ENCODE measurements at regions not wholly inside any gene's neighbourhood (a gene's known extent, or its start where the extent isn't known, plus 50 kb on each side); places are given as distances from the start of the nearest gene placed in this dataset.

DNA sequence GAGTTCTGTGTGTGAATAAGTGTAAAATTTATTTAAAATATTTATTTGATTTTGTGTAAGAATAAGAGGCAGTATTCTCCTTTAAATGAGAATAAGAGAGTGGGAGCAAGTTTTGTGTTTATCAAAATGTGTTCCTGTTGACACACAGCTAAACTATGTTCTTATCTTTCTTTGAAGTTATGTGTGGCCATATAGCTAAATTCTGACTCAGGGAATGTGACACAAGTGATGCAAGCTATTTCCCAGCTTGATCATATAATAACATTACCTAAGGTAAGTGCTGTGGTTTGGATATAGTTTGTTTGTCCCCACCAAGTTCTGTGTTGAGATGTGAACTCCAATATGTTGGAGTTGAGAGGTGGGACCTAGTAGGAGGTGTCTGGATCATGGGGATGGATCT is 740.0 kb upstream of the IGFBP7 start:
- no peak for ATAC-seq
- Histone ChIP-seq H3K4me1 (ENCODE audit: insufficient read depth) (no peaks in the 10 kb centered on the region), H3K79me2 (replicated peaks; ENCODE audit: insufficient read depth) (no peaks in the 10 kb centered on the region), H3K27ac (ENCODE audit: low read depth) (no peak overlapping the region), H3K36me3 (ENCODE audit: insufficient read depth) (no peaks in the 10 kb centered on the region), H3K4me2 (no peak overlapping the region), H4K20me1 (replicated peaks; ENCODE audit: insufficient read depth) (no peaks in the 10 kb centered on the region), H2AFZ (no peak overlapping the region), H3F3A (replicated peaks; ENCODE audit: low read depth) (no peaks in the 10 kb centered on the region), H3K27me3 (ENCODE audit: insufficient read depth) (no peaks in the 10 kb centered on the region), H3K4me3 (no peak overlapping the region), H3K9me2 (ENCODE audit: insufficient read depth) (0 out of 2 replicates have a peak, but pooled peaks cover 13% of the 10 kb centered on the region)
- DNase-seq (ENCODE audit: low spot score): no peak
- TF ChIP-seq CTCF (conservative IDR thresholded peaks at IDR 0.05; ENCODE audit: low read depth in 2 of 2) (no peak), CREB1 (CRISPR knock-in tag; IDR thresholded peaks at IDR 0.05; ENCODE audit: low read depth) (no peak), STAT1 (IDR thresholded peaks at IDR 0.05; ENCODE audit: unreplicated experiment) (no peak), ZNF114 (CRISPR knock-in tag; IDR thresholded peaks at IDR 0.05) (no peak), EZH2phosphoT487 (IDR thresholded peaks at IDR 0.05; ENCODE audit: unreplicated experiment) (no peak), POLR2AphosphoS5 (IDR thresholded peaks at IDR 0.05; ENCODE audit: low read depth) (no peak), ZNF462 (CRISPR knock-in tag; IDR thresholded peaks at IDR 0.05) (no peak), ZNF331 (CRISPR knock-in tag; IDR thresholded peaks at IDR 0.05; ENCODE audit: low read depth) (no peak), NANOG (IDR thresholded peaks at IDR 0.05; ENCODE audit: borderline replicate concordance) (no peak), REST (IDR thresholded peaks at IDR 0.05; ENCODE audit: unreplicated experiment) (no peak)
- TF ChIP-seq, protein P1, sequence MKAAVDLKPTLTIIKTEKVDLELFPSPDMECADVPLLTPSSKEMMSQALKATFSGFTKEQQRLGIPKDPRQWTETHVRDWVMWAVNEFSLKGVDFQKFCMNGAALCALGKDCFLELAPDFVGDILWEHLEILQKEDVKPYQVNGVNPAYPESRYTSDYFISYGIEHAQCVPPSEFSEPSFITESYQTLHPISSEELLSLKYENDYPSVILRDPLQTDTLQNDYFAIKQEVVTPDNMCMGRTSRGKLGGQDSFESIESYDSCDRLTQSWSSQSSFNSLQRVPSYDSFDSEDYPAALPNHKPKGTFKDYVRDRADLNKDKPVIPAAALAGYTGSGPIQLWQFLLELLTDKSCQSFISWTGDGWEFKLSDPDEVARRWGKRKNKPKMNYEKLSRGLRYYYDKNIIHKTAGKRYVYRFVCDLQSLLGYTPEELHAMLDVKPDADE (IDR thresholded peaks at IDR 0.05): no peak
- H3K27me3 Mint-ChIP-seq (ENCODE audit: insufficient read depth, low read depth, poor library complexity): no peaks in the 10 kb centered on the region
- no peaks in the 10 kb centered on the region for H3K9me3 Mint-ChIP-seq
- H3K27ac Mint-ChIP-seq: no peak overlapping the region
- no peak overlapping the region for H3K4me3 Mint-ChIP-seq
- H3K36me3 Mint-ChIP-seq (ENCODE audit: low read depth): no peaks in the 10 kb centered on the region
- H3K4me1 Mint-ChIP-seq: no peaks in the 10 kb centered on the region

All from GM23338 (cell line).